ENCODE measurements at regions not wholly inside any gene's neighbourhood (a gene's known extent, or its start where the extent isn't known, plus 50 kb on each side); places are given as distances from the start of the nearest gene placed in this dataset.

DNA sequence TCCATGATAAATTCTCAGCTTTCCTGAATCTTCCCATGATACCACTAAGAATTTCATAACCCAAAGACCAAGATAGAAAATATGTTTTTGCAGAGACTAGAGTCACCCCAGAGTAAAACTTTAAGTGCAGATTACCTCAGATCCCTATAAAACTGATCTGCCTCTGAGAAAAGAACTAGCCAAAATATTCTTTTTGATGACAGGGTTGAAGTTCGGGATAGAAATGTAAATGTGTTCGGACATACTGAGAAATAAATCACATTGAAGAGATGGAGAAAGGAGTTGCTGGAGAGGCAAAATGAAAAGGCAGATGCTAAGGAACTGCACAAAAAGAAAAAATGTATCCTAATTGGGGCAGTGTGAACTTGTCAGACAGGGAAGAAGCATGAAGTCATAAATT, 501.8 kb downstream of the ANKRD50 start:
- TF ChIP-seq, protein P1, sequence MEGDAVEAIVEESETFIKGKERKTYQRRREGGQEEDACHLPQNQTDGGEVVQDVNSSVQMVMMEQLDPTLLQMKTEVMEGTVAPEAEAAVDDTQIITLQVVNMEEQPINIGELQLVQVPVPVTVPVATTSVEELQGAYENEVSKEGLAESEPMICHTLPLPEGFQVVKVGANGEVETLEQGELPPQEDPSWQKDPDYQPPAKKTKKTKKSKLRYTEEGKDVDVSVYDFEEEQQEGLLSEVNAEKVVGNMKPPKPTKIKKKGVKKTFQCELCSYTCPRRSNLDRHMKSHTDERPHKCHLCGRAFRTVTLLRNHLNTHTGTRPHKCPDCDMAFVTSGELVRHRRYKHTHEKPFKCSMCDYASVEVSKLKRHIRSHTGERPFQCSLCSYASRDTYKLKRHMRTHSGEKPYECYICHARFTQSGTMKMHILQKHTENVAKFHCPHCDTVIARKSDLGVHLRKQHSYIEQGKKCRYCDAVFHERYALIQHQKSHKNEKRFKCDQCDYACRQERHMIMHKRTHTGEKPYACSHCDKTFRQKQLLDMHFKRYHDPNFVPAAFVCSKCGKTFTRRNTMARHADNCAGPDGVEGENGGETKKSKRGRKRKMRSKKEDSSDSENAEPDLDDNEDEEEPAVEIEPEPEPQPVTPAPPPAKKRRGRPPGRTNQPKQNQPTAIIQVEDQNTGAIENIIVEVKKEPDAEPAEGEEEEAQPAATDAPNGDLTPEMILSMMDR (IDR thresholded peaks at IDR 0.05), result no peak
- TF ChIP-seq ESRRA (CRISPR knock-in tag; IDR thresholded peaks at IDR 0.05; ENCODE audit: borderline replicate concordance) (no peak), CREB1 (CRISPR knock-in tag; IDR thresholded peaks at IDR 0.05) (no peak), NR2C2 (CRISPR knock-in tag; IDR thresholded peaks at IDR 0.05) (no peak), ZNF121 (CRISPR knock-in tag; IDR thresholded peaks at IDR 0.05) (no peak), ZNF263 (CRISPR knock-in tag; IDR thresholded peaks at IDR 0.05; ENCODE audit: low read depth) (no peak), TEAD4 (CRISPR knock-in tag; IDR thresholded peaks at IDR 0.05) (no peak)
- TF ChIP-seq, protein P2, sequence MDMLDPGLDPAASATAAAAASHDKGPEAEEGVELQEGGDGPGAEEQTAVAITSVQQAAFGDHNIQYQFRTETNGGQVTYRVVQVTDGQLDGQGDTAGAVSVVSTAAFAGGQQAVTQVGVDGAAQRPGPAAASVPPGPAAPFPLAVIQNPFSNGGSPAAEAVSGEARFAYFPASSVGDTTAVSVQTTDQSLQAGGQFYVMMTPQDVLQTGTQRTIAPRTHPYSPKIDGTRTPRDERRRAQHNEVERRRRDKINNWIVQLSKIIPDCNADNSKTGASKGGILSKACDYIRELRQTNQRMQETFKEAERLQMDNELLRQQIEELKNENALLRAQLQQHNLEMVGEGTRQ (CRISPR knock-in tag; IDR thresholded peaks at IDR 0.05), result no peak
- TF ChIP-seq, protein P3, sequence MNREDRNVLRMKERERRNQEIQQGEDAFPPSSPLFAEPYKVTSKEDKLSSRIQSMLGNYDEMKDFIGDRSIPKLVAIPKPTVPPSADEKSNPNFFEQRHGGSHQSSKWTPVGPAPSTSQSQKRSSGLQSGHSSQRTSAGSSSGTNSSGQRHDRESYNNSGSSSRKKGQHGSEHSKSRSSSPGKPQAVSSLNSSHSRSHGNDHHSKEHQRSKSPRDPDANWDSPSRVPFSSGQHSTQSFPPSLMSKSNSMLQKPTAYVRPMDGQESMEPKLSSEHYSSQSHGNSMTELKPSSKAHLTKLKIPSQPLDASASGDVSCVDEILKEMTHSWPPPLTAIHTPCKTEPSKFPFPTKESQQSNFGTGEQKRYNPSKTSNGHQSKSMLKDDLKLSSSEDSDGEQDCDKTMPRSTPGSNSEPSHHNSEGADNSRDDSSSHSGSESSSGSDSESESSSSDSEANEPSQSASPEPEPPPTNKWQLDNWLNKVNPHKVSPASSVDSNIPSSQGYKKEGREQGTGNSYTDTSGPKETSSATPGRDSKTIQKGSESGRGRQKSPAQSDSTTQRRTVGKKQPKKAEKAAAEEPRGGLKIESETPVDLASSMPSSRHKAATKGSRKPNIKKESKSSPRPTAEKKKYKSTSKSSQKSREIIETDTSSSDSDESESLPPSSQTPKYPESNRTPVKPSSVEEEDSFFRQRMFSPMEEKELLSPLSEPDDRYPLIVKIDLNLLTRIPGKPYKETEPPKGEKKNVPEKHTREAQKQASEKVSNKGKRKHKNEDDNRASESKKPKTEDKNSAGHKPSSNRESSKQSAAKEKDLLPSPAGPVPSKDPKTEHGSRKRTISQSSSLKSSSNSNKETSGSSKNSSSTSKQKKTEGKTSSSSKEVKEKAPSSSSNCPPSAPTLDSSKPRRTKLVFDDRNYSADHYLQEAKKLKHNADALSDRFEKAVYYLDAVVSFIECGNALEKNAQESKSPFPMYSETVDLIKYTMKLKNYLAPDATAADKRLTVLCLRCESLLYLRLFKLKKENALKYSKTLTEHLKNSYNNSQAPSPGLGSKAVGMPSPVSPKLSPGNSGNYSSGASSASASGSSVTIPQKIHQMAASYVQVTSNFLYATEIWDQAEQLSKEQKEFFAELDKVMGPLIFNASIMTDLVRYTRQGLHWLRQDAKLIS (CRISPR knock-in tag; IDR thresholded peaks at IDR 0.05; ENCODE audit: borderline replicate concordance), result no peak
- TF ChIP-seq, protein P4, sequence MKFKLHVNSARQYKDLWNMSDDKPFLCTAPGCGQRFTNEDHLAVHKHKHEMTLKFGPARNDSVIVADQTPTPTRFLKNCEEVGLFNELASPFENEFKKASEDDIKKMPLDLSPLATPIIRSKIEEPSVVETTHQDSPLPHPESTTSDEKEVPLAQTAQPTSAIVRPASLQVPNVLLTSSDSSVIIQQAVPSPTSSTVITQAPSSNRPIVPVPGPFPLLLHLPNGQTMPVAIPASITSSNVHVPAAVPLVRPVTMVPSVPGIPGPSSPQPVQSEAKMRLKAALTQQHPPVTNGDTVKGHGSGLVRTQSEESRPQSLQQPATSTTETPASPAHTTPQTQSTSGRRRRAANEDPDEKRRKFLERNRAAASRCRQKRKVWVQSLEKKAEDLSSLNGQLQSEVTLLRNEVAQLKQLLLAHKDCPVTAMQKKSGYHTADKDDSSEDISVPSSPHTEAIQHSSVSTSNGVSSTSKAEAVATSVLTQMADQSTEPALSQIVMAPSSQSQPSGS (CRISPR knock-in tag; IDR thresholded peaks at IDR 0.05; ENCODE audit: borderline replicate concordance, low read depth), result no peak

Data from WTC11 (cell line).